GM12878 (cell line): ENCODE measurements at regions not wholly inside any gene's neighbourhood (a gene's known extent, or its start where the extent isn't known, plus 50 kb on each side); places are given as distances from the start of the nearest gene placed in this dataset.

Experiments
- ATAC-seq: fragments of 200-7000 bp; cut with Tn5 transposase; 3 replicates; pipeline ENCODE4 v1.9.1; 2020; ENCODE audit warnings: mild to moderate bottlenecking, moderate library complexity
- BruUV-seq: library from RNA; stranded (reverse); fragments of 400-500 nt; replicated peaks from 2 replicates; lab custom pipeline; 2021; lab: Mats Ljungman, UMichigan
- CTCF ChIA-PET: fragments of 300-600 bp; sonication (Branson Sonifier 250); formaldehyde crosslinking; extraction: SDS; loops from one replicate; lab custom pipeline; 2021; ENCODE audit warnings: inconsistent platforms; lab: Yijun Ruan, JAX
- POLR2A ChIA-PET: fragments of 350-600 bp; formaldehyde crosslinking; extraction: SDS; loops from one replicate; lab custom pipeline; 2021; ENCODE audit warnings: inconsistent platforms; lab: Charles Lee
- RAD21 ChIA-PET: fragments of 300-600 bp; sonication (Branson Sonifier 250); formaldehyde crosslinking; loops from one replicate; lab custom pipeline; 2023; ENCODE audit warnings: antibody characterized with exemption; ENCODE audit not compliant: unreplicated experiment; lab: Charles Lee
- SMC1A ChIA-PET: fragments of 300-600 bp; sonication (Branson Sonifier 250); formaldehyde crosslinking; loops from one replicate; lab custom pipeline; 2023; ENCODE audit not compliant: unreplicated experiment, uncharacterized antibody; lab: Charles Lee
- DNase-seq: peaks from one replicate; pipeline ENCODE4 v3.0.0-alpha.2; 2011; ENCODE audit warnings: low read depth, low spot score
- FAIRE-seq: peaks from 3 replicates; lab custom pipeline; 2011; peaks lifted over from hg19 to GRCh38; lab: Jason Lieb, UNC
- H2AFZ ChIP-seq: 2 replicates; pipeline ENCODE4 v1.6.0; 2011; ENCODE audit warnings: low read depth, low read length, control low read depth; ENCODE audit not compliant: control insufficient read depth
- H3K27ac ChIP-seq: 2 replicates; pipeline ENCODE4 v1.5.1; 2011; ENCODE audit warnings: control low read depth; ENCODE audit not compliant: control insufficient read depth, insufficient read depth
- H3K27me3 ChIP-seq, 2 experiments: replicated peaks in 1 of 2; 2 replicates each; pipeline versions ENCODE4 v1.6.0 to v1.6.1; 2011; ENCODE audit warnings: low read length in 1 of 2; ENCODE audit not compliant: control insufficient read depth in 2 of 2, insufficient read depth in 2 of 2
- H3K36me3 ChIP-seq, 2 experiments: 2 replicates each; pipeline ENCODE4 v1.5.1; 2011; ENCODE audit warnings: low read length in 1 of 2; ENCODE audit not compliant: control insufficient read depth in 2 of 2, insufficient read depth in 2 of 2
- H3K4me1 ChIP-seq: 2 replicates; pipeline ENCODE4 v1.6.1; 2011; ENCODE audit warnings: mild to moderate bottlenecking, low read length, moderate library complexity, mixed read lengths; ENCODE audit not compliant: control insufficient read depth, insufficient read depth
- H3K4me2 ChIP-seq: 2 replicates; pipeline ENCODE4 v1.6.0; 2011; ENCODE audit warnings: control low read depth; ENCODE audit not compliant: control insufficient read depth, insufficient read depth
- H3K4me3 ChIP-seq: fragments of 200-600 bp; sonication (generic); 2 replicates; pipeline ENCODE4 v1.5.1; 2016
- H3K79me2 ChIP-seq: 2 replicates; pipeline ENCODE4 v1.6.0; 2011; ENCODE audit warnings: low read length; ENCODE audit not compliant: control insufficient read depth, insufficient read depth
- H3K9ac ChIP-seq: 2 replicates; pipeline ENCODE4 v1.8.0; 2011; ENCODE audit warnings: low read length, control low read depth, mixed read lengths; ENCODE audit not compliant: control insufficient read depth, insufficient read depth
- H3K9me3 ChIP-seq: replicated peaks from 3 replicates; pipeline ENCODE4 v1.5.1; 2011; ENCODE audit warnings: mild to moderate bottlenecking, low read length; ENCODE audit not compliant: control insufficient read depth, insufficient read depth
- H4K20me1 ChIP-seq: 2 replicates; pipeline ENCODE4 v1.6.0; 2011; ENCODE audit not compliant: control insufficient read depth, insufficient read depth
- FOXM1 ChIP-seq: IDR thresholded peaks from 2 replicates; pipeline ENCODE4 v1.6.1; 2012; ENCODE audit warnings: low read depth, mild to moderate bottlenecking, inconsistent platforms, low read length, moderate library complexity
- GABPA ChIP-seq: IDR thresholded peaks from 2 replicates; pipeline ENCODE4 v1.6.1; 2014; ENCODE audit warnings: antibody characterized with exemption, low read depth, mild to moderate bottlenecking, inconsistent platforms
- HCFC1 ChIP-seq: fragments of 150-350 bp; IDR thresholded peaks from 2 replicates; pipeline ENCODE4 v1.6.1; 2014; ENCODE audit warnings: low read length
- HDAC2 ChIP-seq: fragments of 200-600 bp; sonication (generic); IDR thresholded peaks from 2 replicates; pipeline ENCODE4 v1.6.1; 2017
- SMAD5 ChIP-seq: IDR thresholded peaks from 2 replicates; pipeline ENCODE4 v1.6.1; 2016; ENCODE audit warnings: antibody characterized with exemption, low read depth
- WGBS: methylation state at CpG from one replicate; pipeline ENCODE4 v1.1.6; 2016; ENCODE audit warnings: low lambda C conversion rate; ENCODE audit not compliant: insufficient replicate concordance, insufficient coverage; ENCODE audit errors: missing lambda C conversion rate; 5-methylcytosine and 5-hydroxymethylcytosine counted together
- in situ Hi-C: fragments of 300-500 bp; cut with MboI; formaldehyde crosslinking; loops from 9 replicates; pipeline ENCODE4 v1.14.3; 2018; ENCODE audit warnings: mixed read lengths
- intact Hi-C: fragments of 100-400 bp; cut with micrococcal nuclease; formaldehyde crosslinking; loops from one replicate; pipeline ENCODE4 v1.14.2; 2022; ENCODE audit not compliant: unreplicated experiment
- TF ChIP-seq, protein P1 (sequence below): fragments of 150-350 bp; IDR thresholded peaks from 2 replicates; pipeline ENCODE4 v1.6.1; 2014; ENCODE audit warnings: mild to moderate bottlenecking, low read depth, low read length
- TF ChIP-seq, protein P2 (sequence below): IDR thresholded peaks from 2 replicates; pipeline ENCODE4 v1.6.1; 2011; ENCODE audit warnings: borderline replicate concordance, low read depth, mild to moderate bottlenecking, moderate library complexity, low read length; ENCODE audit not compliant: insufficient read depth, poor library complexity, severe bottlenecking
- TF ChIP-seq, protein P3 (sequence below): fragments of 150-350 bp; IDR thresholded peaks from 2 replicates; pipeline ENCODE4 v1.6.1; 2016; ENCODE audit warnings: low read depth, low read length

DNA sequence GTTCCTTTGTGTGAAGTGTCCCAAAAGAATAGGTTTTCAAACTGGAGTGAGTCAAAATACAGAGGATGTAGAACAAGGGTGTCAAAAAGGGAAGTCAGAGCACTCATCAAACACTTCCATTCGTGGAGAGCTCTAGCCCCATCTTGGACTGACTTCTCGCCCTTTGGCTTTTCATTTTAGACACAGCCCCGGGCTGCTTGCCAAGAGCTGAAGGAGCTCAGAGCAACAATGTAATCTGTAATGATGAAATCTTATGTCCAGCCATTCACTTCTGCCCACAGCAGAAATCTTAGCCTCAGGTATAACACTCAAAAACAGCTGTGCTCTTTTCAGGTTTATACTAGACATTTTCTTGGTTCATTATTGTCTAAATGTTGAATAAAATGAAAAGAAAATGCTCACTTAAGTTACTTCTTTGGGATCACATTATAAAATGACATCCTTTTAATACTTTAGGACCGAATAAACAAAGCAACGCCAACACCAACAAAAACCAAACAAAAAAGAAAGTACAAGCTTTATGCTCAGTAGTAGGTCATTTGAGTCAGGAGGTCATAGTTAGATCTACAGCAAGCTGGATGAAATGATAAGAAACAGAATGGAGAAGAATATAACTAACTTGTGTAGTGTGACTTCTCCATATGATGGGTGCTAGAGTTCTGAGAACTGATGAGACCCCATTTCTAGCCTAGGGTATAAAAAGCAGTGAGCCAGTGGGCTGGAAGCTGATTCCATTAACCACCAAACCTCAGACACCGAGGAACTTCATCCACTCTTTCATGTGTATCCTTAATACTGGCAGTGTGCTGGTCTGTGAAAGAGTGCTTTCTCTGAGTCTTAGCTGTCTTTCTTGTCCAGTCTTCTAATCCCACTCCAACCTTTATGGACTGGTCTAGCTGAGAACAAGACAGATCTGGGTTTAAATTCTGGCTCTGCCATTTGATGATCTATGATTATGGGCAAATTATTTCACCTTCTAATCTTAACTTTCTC, 131.8 kb upstream of the SLC7A14 start:
- TF ChIP-seq, protein P1, sequence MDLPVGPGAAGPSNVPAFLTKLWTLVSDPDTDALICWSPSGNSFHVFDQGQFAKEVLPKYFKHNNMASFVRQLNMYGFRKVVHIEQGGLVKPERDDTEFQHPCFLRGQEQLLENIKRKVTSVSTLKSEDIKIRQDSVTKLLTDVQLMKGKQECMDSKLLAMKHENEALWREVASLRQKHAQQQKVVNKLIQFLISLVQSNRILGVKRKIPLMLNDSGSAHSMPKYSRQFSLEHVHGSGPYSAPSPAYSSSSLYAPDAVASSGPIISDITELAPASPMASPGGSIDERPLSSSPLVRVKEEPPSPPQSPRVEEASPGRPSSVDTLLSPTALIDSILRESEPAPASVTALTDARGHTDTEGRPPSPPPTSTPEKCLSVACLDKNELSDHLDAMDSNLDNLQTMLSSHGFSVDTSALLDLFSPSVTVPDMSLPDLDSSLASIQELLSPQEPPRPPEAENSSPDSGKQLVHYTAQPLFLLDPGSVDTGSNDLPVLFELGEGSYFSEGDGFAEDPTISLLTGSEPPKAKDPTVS, result no peak
- TF ChIP-seq, protein P2, sequence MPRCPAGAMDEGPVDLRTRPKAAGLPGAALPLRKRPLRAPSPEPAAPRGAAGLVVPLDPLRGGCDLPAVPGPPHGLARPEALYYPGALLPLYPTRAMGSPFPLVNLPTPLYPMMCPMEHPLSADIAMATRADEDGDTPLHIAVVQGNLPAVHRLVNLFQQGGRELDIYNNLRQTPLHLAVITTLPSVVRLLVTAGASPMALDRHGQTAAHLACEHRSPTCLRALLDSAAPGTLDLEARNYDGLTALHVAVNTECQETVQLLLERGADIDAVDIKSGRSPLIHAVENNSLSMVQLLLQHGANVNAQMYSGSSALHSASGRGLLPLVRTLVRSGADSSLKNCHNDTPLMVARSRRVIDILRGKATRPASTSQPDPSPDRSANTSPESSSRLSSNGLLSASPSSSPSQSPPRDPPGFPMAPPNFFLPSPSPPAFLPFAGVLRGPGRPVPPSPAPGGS, result no peak
- TF ChIP-seq GABPA, result no peak
- no peak for TF ChIP-seq SMAD5
- TF ChIP-seq HCFC1, result no peak
- TF ChIP-seq, protein P3, sequence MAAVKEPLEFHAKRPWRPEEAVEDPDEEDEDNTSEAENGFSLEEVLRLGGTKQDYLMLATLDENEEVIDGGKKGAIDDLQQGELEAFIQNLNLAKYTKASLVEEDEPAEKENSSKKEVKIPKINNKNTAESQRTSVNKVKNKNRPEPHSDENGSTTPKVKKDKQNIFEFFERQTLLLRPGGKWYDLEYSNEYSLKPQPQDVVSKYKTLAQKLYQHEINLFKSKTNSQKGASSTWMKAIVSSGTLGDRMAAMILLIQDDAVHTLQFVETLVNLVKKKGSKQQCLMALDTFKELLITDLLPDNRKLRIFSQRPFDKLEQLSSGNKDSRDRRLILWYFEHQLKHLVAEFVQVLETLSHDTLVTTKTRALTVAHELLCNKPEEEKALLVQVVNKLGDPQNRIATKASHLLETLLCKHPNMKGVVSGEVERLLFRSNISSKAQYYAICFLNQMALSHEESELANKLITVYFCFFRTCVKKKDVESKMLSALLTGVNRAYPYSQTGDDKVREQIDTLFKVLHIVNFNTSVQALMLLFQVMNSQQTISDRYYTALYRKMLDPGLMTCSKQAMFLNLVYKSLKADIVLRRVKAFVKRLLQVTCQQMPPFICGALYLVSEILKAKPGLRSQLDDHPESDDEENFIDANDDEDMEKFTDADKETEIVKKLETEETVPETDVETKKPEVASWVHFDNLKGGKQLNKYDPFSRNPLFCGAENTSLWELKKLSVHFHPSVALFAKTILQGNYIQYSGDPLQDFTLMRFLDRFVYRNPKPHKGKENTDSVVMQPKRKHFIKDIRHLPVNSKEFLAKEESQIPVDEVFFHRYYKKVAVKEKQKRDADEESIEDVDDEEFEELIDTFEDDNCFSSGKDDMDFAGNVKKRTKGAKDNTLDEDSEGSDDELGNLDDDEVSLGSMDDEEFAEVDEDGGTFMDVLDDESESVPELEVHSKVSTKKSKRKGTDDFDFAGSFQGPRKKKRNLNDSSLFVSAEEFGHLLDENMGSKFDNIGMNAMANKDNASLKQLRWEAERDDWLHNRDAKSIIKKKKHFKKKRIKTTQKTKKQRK, result no peak
- no peak for TF ChIP-seq FOXM1
- no peak for TF ChIP-seq HDAC2
- FAIRE-seq (no peak), ATAC-seq (no peak), DNase-seq (no peak)
- intact Hi-C loops (no loop called here), in situ Hi-C loops (no loop called here)
- BruUV-seq, result no TSS peak
- ChIA-PET SMC1A (interaction anchor here (1.0 kb wide), 1 partner anchor 21 kb away, joined by 3 read pairs; no protein-coding TSS in a partner anchor), CTCF (no interaction called here), POLR2A (interaction anchor here (0.6 kb wide), 1 partner anchor 23 kb away, joined by 4 read pairs; no protein-coding TSS in a partner anchor), RAD21 (no interaction called here)
- H2AFZ ChIP-seq, result no peak overlapping the region
- whole genome bisulfite sequencing, result 18% methylated on average over 6 of the region's 6 CpGs
- no peaks in the 10 kb centered on the region; a peak in 1 of 4 replicates for H3K27me3 ChIP-seq
- H3K4me2 ChIP-seq, result no peak overlapping the region
- no peak overlapping the region for H3K4me3 ChIP-seq
- no peaks in the 10 kb centered on the region for H4K20me1 ChIP-seq
- no peak overlapping the region for H3K27ac ChIP-seq
- H3K79me2 ChIP-seq, result no peaks in the 10 kb centered on the region
- H3K9ac ChIP-seq, result no peak overlapping the region
- H3K36me3 ChIP-seq, result no peaks in the 10 kb centered on the region
- no peaks in the 10 kb centered on the region for H3K4me1 ChIP-seq
- H3K9me3 ChIP-seq, result no peaks in the 10 kb centered on the region
